Keratinocyte (primary cell): ENCODE measurements at regions not wholly inside any gene's neighbourhood (a gene's known extent, or its start where the extent isn't known, plus 50 kb on each side); places are given as distances from the start of the nearest gene placed in this dataset.

Experiments
- DNase-seq: peaks from one replicate; pipeline ENCODE4 v3.0.0-alpha.2; 2011; ENCODE audit warnings: low read depth, missing footprints, low spot score
- FAIRE-seq: peaks from 2 replicates; lab custom pipeline; 2011; peaks lifted over from hg19 to GRCh38; lab: Jason Lieb, UNC
- H2AFZ ChIP-seq: 2 replicates; pipeline ENCODE4 v1.6.0; 2012; ENCODE audit warnings: low read length, control low read depth, inconsistent platforms; ENCODE audit not compliant: control insufficient read depth
- H3K27ac ChIP-seq: 2 replicates; pipeline ENCODE4 v1.5.1; 2011; ENCODE audit warnings: low read length; ENCODE audit not compliant: control insufficient read depth, insufficient read depth
- H3K27me3 ChIP-seq: 3 replicates; pipeline ENCODE4 v1.6.0; 2011; ENCODE audit warnings: low read length; ENCODE audit not compliant: control insufficient read depth, insufficient read depth; ENCODE audit errors: extremely low read depth
- H3K36me3 ChIP-seq, 2 experiments: 2 replicates in 1 of 2; 3 replicates in 1 of 2; pipeline ENCODE4 v1.5.1; 2011; ENCODE audit warnings: low read length in 2 of 2, mild to moderate bottlenecking in 1 of 2; ENCODE audit not compliant: control insufficient read depth in 2 of 2, insufficient read depth in 2 of 2; ENCODE audit errors: extremely low read depth in 1 of 2
- H3K4me1 ChIP-seq: 3 replicates; pipeline ENCODE4 v1.5.1; 2011; ENCODE audit warnings: low read length; ENCODE audit not compliant: control insufficient read depth, insufficient read depth; ENCODE audit errors: extremely low read depth
- H3K4me2 ChIP-seq: 3 replicates; pipeline ENCODE4 v1.6.0; 2011; ENCODE audit warnings: low read depth, low read length; ENCODE audit not compliant: control insufficient read depth, insufficient read depth; ENCODE audit errors: extremely low read depth
- H3K4me3 ChIP-seq, 3 experiments: fragments of 200-600 bp in 1 of 3; sonication (generic) in 1 of 3; 2 replicates in 2 of 3; 3 replicates in 1 of 3; pipeline ENCODE4 v1.5.1; 2011 to 2016; ENCODE audit warnings: low read length in 3 of 3, mild to moderate bottlenecking in 3 of 3, control low read depth in 2 of 3, inconsistent platforms in 1 of 3, low read depth in 1 of 3, mixed read lengths in 1 of 3, mixed run types in 1 of 3, moderate library complexity in 1 of 3; ENCODE audit not compliant: control insufficient read depth in 2 of 3, insufficient read depth in 2 of 3; ENCODE audit errors: extremely low read depth in 1 of 3
- H3K79me2 ChIP-seq: 2 replicates; pipeline ENCODE4 v1.6.0; 2012; ENCODE audit warnings: low read length; ENCODE audit not compliant: control insufficient read depth, insufficient read depth
- H3K9ac ChIP-seq: 3 replicates; pipeline ENCODE4 v1.6.0; 2011; ENCODE audit warnings: low read length; ENCODE audit not compliant: control insufficient read depth, insufficient read depth; ENCODE audit errors: extremely low read depth
- H3K9me1 ChIP-seq: 3 replicates; pipeline ENCODE4 v1.6.0; 2011; ENCODE audit warnings: low read length; ENCODE audit not compliant: control insufficient read depth, insufficient read depth; ENCODE audit errors: extremely low read depth
- H3K9me3 ChIP-seq: 2 replicates; pipeline ENCODE4 v1.5.1; 2012; ENCODE audit warnings: low read depth, low read length; ENCODE audit not compliant: control insufficient read depth
- H4K20me1 ChIP-seq: 3 replicates; pipeline ENCODE4 v1.6.0; 2011; ENCODE audit warnings: low read length; ENCODE audit not compliant: control insufficient read depth, insufficient read depth; ENCODE audit errors: extremely low read depth
- EZH2 ChIP-seq: IDR thresholded peaks from one replicate; pipeline ENCODE4 v1.6.1; 2012; ENCODE audit warnings: inconsistent platforms, mild to moderate bottlenecking, low read length, moderate library complexity
- dilution Hi-C: fragments of 300-500 bp; cut with MboI; formaldehyde crosslinking; loops from one replicate; pipeline ENCODE4 v1.7.0; 2020; ENCODE audit warnings: low sequenced_read_pairs; ENCODE audit not compliant: extremely low pct_ligation_motif_present
- TF ChIP-seq, protein P1 (sequence below), 3 experiments: IDR thresholded peaks in 1 of 3; conservative IDR thresholded peaks in 1 of 3; optimal IDR thresholded peaks in 1 of 3; 2 replicates in 2 of 3; 3 replicates in 1 of 3; pipeline versions ENCODE3 to v1.5.1; 2011; ENCODE audit warnings: low read length in 3 of 3, mild to moderate bottlenecking in 3 of 3, moderate library complexity in 2 of 3, control low read depth in 1 of 3, inconsistent platforms in 1 of 3; ENCODE audit not compliant: insufficient read depth in 2 of 3; ENCODE audit errors: extremely low read depth in 1 of 3

DNA sequence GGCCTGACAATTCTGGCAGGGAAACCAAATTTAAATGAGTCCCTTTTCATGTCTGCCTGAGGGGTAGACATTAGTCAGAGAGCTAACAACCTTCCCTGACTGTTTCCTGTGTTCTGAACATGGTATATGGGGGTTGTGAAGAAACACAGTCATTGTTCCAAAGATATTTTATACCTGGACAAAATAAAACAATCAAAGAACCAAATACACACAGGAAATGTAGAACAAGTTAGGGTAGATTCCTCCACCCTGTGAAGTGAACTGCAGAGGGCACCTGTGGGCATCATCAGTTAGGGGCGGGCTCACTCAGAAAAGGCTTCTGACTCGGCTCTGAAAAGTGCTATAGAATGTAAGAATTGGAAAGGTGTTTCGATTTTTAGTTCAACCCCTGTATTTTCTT is 231.9 kb upstream of the CADM1 start:
- Histone ChIP-seq H2AFZ (no peak overlapping the region), H3K9me1 (no peaks in the 10 kb centered on the region), H3K9me3 (no peaks in the 10 kb centered on the region), H3K4me2 (peak overlapping the region; percentile 66), H3K4me1 (peaks cover 37% of the 10 kb centered on the region), H3K4me3 (no peak overlapping the region), H3K9ac (no peak overlapping the region), H3K27ac (peak overlapping the region; percentile 10), H4K20me1 (no peaks in the 10 kb centered on the region), H3K36me3 (no peaks in the 10 kb centered on the region), H3K79me2 (no peaks in the 10 kb centered on the region), H3K27me3 (no peaks in the 10 kb centered on the region)
- DNase-seq, result no peak
- FAIRE-seq, result peak; percentile 88
- dilution Hi-C loops, result no loop called here
- TF ChIP-seq, protein P1, sequence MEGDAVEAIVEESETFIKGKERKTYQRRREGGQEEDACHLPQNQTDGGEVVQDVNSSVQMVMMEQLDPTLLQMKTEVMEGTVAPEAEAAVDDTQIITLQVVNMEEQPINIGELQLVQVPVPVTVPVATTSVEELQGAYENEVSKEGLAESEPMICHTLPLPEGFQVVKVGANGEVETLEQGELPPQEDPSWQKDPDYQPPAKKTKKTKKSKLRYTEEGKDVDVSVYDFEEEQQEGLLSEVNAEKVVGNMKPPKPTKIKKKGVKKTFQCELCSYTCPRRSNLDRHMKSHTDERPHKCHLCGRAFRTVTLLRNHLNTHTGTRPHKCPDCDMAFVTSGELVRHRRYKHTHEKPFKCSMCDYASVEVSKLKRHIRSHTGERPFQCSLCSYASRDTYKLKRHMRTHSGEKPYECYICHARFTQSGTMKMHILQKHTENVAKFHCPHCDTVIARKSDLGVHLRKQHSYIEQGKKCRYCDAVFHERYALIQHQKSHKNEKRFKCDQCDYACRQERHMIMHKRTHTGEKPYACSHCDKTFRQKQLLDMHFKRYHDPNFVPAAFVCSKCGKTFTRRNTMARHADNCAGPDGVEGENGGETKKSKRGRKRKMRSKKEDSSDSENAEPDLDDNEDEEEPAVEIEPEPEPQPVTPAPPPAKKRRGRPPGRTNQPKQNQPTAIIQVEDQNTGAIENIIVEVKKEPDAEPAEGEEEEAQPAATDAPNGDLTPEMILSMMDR (optimal IDR thresholded peaks at IDR 0.05 in 1 of 3, IDR thresholded peaks at IDR 0.05 in 1 of 3, conservative IDR thresholded peaks at IDR 0.05 in 1 of 3; ENCODE audit: extremely low read depth in 1 of 3, insufficient read depth in 2 of 3, low read length in 3 of 3), result peak; percentile 8 to 58 (median 30)
- no peak for TF ChIP-seq EZH2

DNA sequence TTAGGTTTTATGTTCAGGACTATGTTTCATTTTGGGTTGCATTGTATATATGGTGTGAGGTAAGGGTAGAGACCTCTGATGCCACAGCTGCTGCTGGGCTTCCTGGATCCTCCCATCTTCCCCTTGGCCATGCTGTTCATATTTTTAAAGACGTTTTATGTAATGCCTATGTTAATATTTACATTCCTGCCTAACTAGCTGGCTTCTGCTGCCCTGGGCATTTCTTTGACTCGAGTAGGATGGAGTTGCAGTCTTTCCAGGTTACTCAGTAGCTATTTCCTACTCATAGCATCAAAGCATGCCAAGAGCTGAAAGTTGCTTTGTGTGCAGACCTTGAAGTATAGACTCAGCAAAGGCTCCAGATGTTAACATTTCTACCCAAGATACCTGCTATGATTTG is 220.5 kb upstream of the CADM1 start:
- Histone ChIP-seq H3K9me3 (no peaks in the 10 kb centered on the region), H3K4me1 (peaks cover 20% of the 10 kb centered on the region), H3K27me3 (no peaks in the 10 kb centered on the region), H3K27ac (no peak overlapping the region), H3K4me3 (no peak overlapping the region), H4K20me1 (no peaks in the 10 kb centered on the region), H2AFZ (peak overlapping the region; percentile 27), H3K4me2 (peak overlapping the region; percentile 35), H3K9me1 (no peaks in the 10 kb centered on the region), H3K36me3 (no peaks in the 10 kb centered on the region), H3K79me2 (no peaks in the 10 kb centered on the region), H3K9ac (no peak overlapping the region)
- no peak for TF ChIP-seq EZH2
- TF ChIP-seq, protein P1 (optimal IDR thresholded peaks at IDR 0.05 in 1 of 3, IDR thresholded peaks at IDR 0.05 in 1 of 3, conservative IDR thresholded peaks at IDR 0.05 in 1 of 3; ENCODE audit: extremely low read depth in 1 of 3, insufficient read depth in 2 of 3, low read length in 3 of 3), result no peak
- FAIRE-seq (peak; percentile 93), DNase-seq (peak; percentile 85)
- dilution Hi-C loops, result no loop called here
